Muscle of leg (tissue), 3 donors: ENCODE measurements at regions not wholly inside any gene's neighbourhood (a gene's known extent, or its start where the extent isn't known, plus 50 kb on each side); places are given as distances from the start of the nearest gene placed in this dataset.
"Not testable (repeated sequence)": the region's sequence is repeated elsewhere in the genome, so short reads cannot be mapped to it uniquely, and the experiment has no call there.

Source experiments
- DNase-seq: peaks from one replicate; pipeline ENCODE4 v3.0.0; 2013
- H3K27ac ChIP-seq: one replicate; pipeline ENCODE4 v1.5.1; 2013; ENCODE audit warnings: mild to moderate bottlenecking, low read length, control low read depth
- H3K27me3 ChIP-seq: one replicate; pipeline ENCODE4 v1.6.1; 2013; ENCODE audit warnings: low read length; ENCODE audit not compliant: control insufficient read depth, insufficient read depth
- H3K36me3 ChIP-seq: one replicate; pipeline ENCODE4 v1.6.1; 2013; ENCODE audit warnings: low read length; ENCODE audit not compliant: control insufficient read depth, insufficient read depth
- H3K4me1 ChIP-seq: one replicate; pipeline ENCODE4 v1.6.1; 2013; ENCODE audit warnings: low read length; ENCODE audit not compliant: control insufficient read depth, insufficient read depth
- H3K4me3 ChIP-seq: one replicate; pipeline ENCODE4 v1.5.1; 2013; ENCODE audit warnings: low read length, control low read depth
- H3K9me3 ChIP-seq: replicated peaks from 2 replicates; pipeline ENCODE4 v1.6.1; 2013; ENCODE audit warnings: low read depth, low read length; ENCODE audit not compliant: control insufficient read depth
- whole genome bisulfite sequencing: methylation state at CpG from one replicate; pipeline ENCODE4 v1.1.5; 2013; ENCODE audit warnings: missing lambda C conversion rate; ENCODE audit not compliant: insufficient coverage; 5-methylcytosine and 5-hydroxymethylcytosine counted together

- H3K4me3 ChIP-seq, H3K27me3 ChIP-seq, H3K9me3 ChIP-seq, H3K36me3 ChIP-seq, H3K4me1 ChIP-seq, H3K27ac ChIP-seq, DNase-seq: not testable (repeated sequence)
- 94% methylated on average over 22 of the region's 31 CpGs for WGBS
These were observed 124.1 kb upstream of the NT5E start for GRCh38 chr6:85325811-85326210.

- no CpG with 5 or more reads among the region's 9 CpGs for WGBS
- no peaks in the 10 kb centered on the region for H3K36me3 ChIP-seq
These were observed 126.3 kb upstream of the NT5E start for GRCh38 chr6:85323435-85324040.

GRCh38 chr6:85322446-85323105 is 127.3 kb upstream of the NT5E start:
- WGBS, result no CpG with 5 or more reads among the region's 2 CpGs
- no peaks in the 10 kb centered on the region for H3K36me3 ChIP-seq
- H3K4me3 ChIP-seq, result no peak overlapping the region
- peak overlapping the region; percentile 60 for H3K27ac ChIP-seq
- peaks cover 8% of the 10 kb centered on the region for H3K9me3 ChIP-seq
- DNase-seq, result peak; percentile 59
- H3K27me3 ChIP-seq, result no peaks in the 10 kb centered on the region
- H3K4me1 ChIP-seq, result peaks cover 6% of the 10 kb centered on the region

More at GRCh38 chr6:85323435-85324040, 126.3 kb upstream of the NT5E start:
- Histone ChIP-seq H3K27ac (no peak overlapping the region), H3K4me1 (peaks cover 6% of the 10 kb centered on the region), H3K4me3 (no peak overlapping the region), H3K9me3 (no peaks in the 10 kb centered on the region), H3K27me3 (no peaks in the 10 kb centered on the region)
- peak; percentile 91 for DNase-seq

DNA sequence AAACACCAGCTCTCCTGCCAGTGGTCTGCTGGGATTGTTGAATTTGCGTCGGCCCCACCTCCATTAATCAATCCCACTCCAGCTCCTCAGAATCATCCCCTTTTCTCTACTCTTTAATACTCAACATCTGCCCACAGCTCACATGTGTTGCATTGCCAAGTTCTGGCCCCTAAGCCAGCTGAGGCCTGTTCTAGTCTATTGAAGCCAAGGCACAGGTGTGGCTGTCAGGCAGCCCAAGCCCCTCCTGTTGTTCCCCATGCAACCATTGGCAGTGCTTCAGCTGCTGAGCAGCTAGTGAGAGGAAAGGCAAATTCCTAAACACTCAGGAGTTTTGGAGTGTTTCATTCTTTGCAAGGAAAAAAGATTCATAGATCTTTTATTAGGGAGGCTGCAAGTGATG is 128.0 kb upstream of the NT5E start:
- Histone ChIP-seq H3K27ac (peak overlapping the region; percentile 10), H3K9me3 (peaks cover 8% of the 10 kb centered on the region), H3K4me1 (peaks cover 6% of the 10 kb centered on the region), H3K4me3 (no peak overlapping the region), H3K27me3 (no peaks in the 10 kb centered on the region), H3K36me3 (no peaks in the 10 kb centered on the region)
- peak; percentile 91 for DNase-seq
- WGBS, result 63% methylated on average over 2 of the region's 2 CpGs

GRCh38 chr6:85314586-85314985 is 135.3 kb upstream of the NT5E start:
- Histone ChIP-seq H3K36me3 (no peaks in the 10 kb centered on the region), H3K9me3 (peaks cover 10% of the 10 kb centered on the region), H3K27ac (no peak overlapping the region), H3K4me1 (no peaks in the 10 kb centered on the region), H3K4me3 (no peak overlapping the region), H3K27me3 (no peaks in the 10 kb centered on the region)
- 88% methylated on average over 5 of the region's 7 CpGs for WGBS
- DNase-seq, result no peak

GRCh38 chr6:85300581-85300980 is 149.3 kb upstream of the NT5E start:
- Histone ChIP-seq H3K4me1 (no peaks in the 10 kb centered on the region), H3K27me3 (no peaks in the 10 kb centered on the region), H3K36me3 (no peaks in the 10 kb centered on the region), H3K9me3 (no peaks in the 10 kb centered on the region), H3K27ac (no peak overlapping the region), H3K4me3 (no peak overlapping the region)
- 89% methylated on average over 3 of the region's 3 CpGs for WGBS
- DNase-seq, result no peak

- no peaks in the 10 kb centered on the region for H3K4me1 ChIP-seq
- no peaks in the 10 kb centered on the region for H3K36me3 ChIP-seq
- no peak overlapping the region for H3K27ac ChIP-seq
- no peak overlapping the region for H3K4me3 ChIP-seq
- WGBS, result 95% methylated on average over 2 of the region's 3 CpGs
- no peak for DNase-seq
- no peaks in the 10 kb centered on the region for H3K27me3 ChIP-seq
- no peaks in the 10 kb centered on the region for H3K9me3 ChIP-seq
These were observed 151.3 kb upstream of the NT5E start for GRCh38 chr6:85298553-85298952.

DNA sequence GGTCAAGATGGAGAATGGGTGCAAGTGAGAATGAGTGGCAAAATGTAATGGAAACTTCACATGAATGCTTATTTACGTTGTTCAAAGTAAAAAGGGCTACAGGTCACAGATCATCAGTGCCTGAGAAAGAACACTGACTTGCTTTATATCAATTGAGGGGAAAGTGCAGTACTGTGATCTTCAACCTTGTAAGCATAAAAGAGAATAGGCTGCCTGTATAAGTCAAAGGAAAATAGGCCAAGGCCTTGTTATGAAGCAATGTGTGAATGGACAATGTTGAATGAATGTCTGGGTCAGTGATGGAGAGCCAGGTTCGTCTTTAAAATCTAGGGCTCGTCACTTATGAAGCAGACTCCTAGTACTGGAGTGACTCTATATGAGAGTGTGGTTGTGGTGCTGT is 158.6 kb upstream of the NT5E start:
- no peak for DNase-seq
- H3K36me3 ChIP-seq, result no peaks in the 10 kb centered on the region
- no peaks in the 10 kb centered on the region for H3K4me1 ChIP-seq
- H3K27me3 ChIP-seq, result no peaks in the 10 kb centered on the region
- no peak overlapping the region for H3K27ac ChIP-seq
- 87% methylated on average over 2 of the region's 3 CpGs for WGBS
- H3K4me3 ChIP-seq, result no peak overlapping the region
- H3K9me3 ChIP-seq, result no peaks in the 10 kb centered on the region

DNA sequence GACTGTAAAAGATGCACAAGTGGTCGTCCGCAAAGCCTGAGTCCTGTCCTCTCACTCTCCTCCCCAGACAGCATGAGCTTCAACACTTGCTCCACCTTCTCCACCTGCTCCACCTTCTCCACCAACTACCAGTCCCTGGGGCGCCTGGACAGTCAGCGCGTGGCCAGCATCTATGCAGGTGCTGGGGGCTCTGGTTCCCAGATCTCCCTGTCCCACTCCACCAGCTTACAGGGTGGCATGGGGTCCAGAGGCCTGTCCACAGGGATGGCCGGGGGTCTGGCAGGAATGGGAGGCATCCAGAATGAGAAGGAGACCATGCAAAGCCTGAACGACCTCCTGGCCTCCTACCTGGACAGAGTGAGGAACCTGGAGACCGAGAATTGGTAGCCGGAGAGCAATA is 162.2 kb upstream of the NT5E start:
- H3K4me3 ChIP-seq, result no peak overlapping the region
- no peaks in the 10 kb centered on the region for H3K9me3 ChIP-seq
- no peak overlapping the region for H3K27ac ChIP-seq
- H3K4me1 ChIP-seq, result no peaks in the 10 kb centered on the region
- no peaks in the 10 kb centered on the region for H3K27me3 ChIP-seq
- no peak for DNase-seq
- WGBS, result 66% methylated on average over 4 of the region's 9 CpGs
- H3K36me3 ChIP-seq, result no peaks in the 10 kb centered on the region

DNA sequence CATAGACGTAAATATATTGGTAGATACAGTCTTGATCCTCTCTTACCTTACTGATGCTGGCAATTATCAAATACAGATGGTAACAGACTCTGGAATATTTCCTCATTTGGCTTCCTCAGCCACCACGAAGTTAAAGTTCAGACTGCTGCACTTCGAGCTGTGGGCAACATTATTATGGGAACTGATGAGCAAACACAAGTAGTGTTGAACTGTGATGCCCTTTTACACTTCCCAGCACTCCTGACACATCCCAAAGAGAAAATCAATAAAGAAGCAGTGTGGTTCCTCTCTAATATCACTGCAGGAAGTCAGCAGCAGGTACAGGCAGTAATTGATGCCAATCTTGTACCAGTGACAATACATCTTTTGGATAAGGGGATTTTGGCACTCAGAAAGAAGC is 162.7 kb upstream of the NT5E start:
- 69% methylated on average over 2 of the region's 3 CpGs for WGBS
- Histone ChIP-seq H3K27ac (no peak overlapping the region), H3K9me3 (no peaks in the 10 kb centered on the region), H3K4me1 (no peaks in the 10 kb centered on the region), H3K4me3 (no peak overlapping the region), H3K27me3 (no peaks in the 10 kb centered on the region), H3K36me3 (no peaks in the 10 kb centered on the region)
- no peak for DNase-seq

- not testable (repeated sequence) for H3K27me3 ChIP-seq, H3K36me3 ChIP-seq, H3K9me3 ChIP-seq, DNase-seq, H3K4me1 ChIP-seq, H3K27ac ChIP-seq, H3K4me3 ChIP-seq
These were observed 163.4 kb upstream of the NT5E start for GRCh38 chr6:85286507-85286906.
